ENCODE measurements at regions not wholly inside any gene's neighbourhood (a gene's known extent, or its start where the extent isn't known, plus 50 kb on each side); places are given as distances from the start of the nearest gene placed in this dataset.

DNA sequence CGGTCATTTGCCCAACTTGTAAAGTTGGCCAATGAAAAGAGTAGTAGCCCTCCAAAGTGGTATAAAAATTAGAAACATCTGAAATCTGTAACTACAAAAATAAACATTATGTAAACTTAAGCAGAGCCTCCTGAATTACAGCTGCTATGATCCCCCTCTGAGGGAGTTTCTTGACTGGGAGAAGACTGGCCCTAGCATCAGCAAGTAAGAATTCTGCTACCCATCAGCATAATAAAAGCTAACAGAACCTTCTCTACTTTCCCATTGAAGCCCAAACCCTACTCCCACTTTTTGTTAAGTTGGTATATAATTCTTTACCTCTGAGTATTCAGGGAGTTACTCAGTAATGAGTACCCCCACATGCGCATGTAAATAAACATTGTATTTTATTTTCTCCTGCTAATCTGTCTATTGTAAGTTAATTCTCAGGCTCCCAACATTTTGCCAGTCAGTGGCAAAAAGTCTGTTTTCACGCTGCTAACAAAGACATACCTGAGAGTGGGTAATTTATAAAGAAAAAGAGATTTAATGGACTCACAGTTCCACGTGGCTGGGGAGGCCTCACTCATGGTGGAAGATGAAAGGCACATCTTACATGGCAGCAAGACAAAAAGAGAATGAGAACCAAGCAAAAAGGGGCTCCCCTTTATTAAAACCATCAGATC is 71.3 kb downstream of the MYL12B start:
- TF ChIP-seq POLR2A (IDR thresholded peaks at IDR 0.05) (no peak), CTCF (IDR thresholded peaks at IDR 0.05) (no peak)
